GM21423 (cell line): ENCODE measurements at regions not wholly inside any gene's neighbourhood (a gene's known extent, or its start where the extent isn't known, plus 50 kb on each side); places are given as distances from the start of the nearest gene placed in this dataset.

ENCODE experiments used
- ATAC-seq: cut with Tn5 transposase; IDR thresholded peaks from one replicate; pipeline ENCODE4 v1.9.1; 2021; ENCODE audit warnings: mild to moderate bottlenecking, moderate library complexity; ENCODE audit not compliant: unreplicated experiment

GRCh38 chr13:59501004-59501403 lies 662.7 kb downstream of the DIAPH3 start:
- ATAC-seq = no peak

- no peak for ATAC-seq
Measured at GRCh38 chr13:59504407-59504806, 659.3 kb downstream of the DIAPH3 start.

GRCh38 chr13:59510386-59510785 lies 653.3 kb downstream of the DIAPH3 start:
- ATAC-seq = no peak

DNA sequence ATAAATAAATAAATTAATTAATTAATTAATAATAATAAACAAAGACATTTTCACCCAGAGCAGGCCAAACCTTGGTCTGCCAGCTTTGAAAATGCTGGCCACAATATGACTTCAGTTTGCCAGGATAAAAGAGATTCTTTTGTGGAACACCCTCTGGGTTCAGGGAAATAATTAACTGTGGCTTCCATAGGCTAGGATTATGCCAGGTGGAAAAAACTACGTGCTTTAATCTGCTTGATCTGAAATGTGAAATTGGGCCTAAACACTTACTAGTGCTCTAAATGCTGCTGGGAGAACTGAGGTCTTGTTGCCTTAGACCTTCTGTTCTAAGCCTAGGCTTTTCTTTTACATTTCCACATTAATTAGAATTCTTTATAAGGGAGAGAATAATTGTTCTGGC lies 650.0 kb downstream of the DIAPH3 start:
- ATAC-seq = no peak

DNA sequence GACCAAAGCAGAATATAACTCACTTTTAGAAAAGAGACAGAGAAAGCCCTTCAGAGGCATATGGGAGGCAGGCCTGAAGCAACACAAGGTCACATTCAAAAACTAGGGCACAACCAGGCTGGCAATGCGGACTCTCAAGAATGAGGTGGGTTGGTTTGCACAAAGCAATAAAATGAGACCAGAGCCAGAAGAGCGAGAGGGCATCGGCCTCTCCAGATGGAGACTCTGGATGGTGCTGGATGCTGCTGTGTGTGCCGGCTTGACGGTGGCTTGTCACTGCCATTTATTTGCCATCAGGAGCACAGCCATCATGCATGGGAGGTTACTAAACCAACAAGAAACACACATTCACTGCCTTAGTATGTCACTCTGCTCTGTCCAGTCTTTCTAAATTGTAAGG lies 649.4 kb downstream of the DIAPH3 start:
- ATAC-seq = no peak

- no peak for ATAC-seq
Measured at GRCh38 chr13:59519819-59520218, 643.9 kb downstream of the DIAPH3 start.

GRCh38 chr13:59521549-59521948 lies 642.2 kb downstream of the DIAPH3 start:
- no peak for ATAC-seq

DNA sequence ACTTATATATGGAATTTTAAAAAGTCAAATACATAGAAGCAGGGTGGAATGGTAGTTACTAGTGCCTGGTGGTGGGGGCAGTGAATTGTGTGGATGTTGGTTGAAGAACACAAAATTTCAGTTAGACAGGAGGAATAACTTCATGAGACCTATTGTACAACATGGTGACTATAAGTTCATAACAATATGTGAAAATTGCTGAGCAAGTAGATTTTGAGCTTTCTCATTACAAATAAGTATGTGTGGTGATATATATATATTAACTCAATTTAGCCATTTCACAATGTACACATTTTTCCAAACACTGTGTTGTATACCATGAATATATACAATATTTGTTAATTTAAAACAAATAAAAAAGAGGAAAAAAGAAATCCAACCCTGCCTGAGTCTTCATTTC lies 641.1 kb downstream of the DIAPH3 start:
- no peak for ATAC-seq

GRCh38 chr13:59527500-59527899 lies 636.2 kb downstream of the DIAPH3 start:
- no peak for ATAC-seq

DNA sequence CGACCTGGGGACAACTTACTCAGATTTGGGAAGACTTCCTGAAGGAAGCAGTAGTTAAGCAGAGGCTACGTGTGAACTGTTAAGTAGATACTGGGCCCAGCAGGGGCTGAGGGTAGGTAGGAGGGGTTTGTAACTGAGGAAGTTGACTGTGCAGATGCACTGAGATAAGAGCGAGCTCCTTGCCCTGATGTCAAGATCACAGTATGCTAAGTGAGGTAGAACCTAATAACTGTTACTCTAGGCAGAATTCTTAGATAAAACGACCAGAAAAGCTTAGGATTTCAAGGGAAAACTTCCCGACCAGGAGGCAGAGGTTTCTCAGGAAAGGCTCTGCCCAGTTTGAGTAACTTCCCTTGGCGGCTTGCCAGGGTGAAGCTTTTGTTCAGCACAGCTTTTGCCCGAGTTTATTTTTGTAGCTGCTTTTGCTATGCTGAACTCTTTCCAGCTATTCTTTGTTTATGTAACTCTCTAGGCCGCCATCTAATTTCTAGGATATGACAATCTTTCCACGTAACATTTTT lies 632.1 kb downstream of the DIAPH3 start:
- no peak for ATAC-seq

DNA sequence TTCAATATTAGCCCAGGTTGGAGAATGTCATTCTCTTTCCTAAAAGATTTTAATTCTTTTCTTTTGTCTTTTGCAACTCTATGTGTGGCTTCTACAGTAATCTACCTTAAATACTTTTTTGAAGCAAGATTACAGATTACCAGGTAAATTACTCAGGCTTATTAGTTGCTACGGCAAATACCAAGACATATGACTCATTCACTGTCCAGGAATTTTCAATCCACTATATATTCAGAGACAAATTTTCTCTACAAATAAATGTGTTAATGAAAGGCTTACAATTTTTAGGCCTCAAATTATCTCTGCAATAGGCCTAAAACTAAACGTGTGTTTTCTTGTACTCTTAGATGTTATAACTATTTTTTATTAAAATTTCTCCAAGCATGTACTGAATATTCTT lies 631.3 kb downstream of the DIAPH3 start:
- no peak for ATAC-seq

GRCh38 chr13:59533561-59534555 lies 629.9 kb downstream of the DIAPH3 start:
- no peak for ATAC-seq

- no peak for ATAC-seq
Measured at GRCh38 chr13:59534806-59535205, 628.9 kb downstream of the DIAPH3 start.

DNA sequence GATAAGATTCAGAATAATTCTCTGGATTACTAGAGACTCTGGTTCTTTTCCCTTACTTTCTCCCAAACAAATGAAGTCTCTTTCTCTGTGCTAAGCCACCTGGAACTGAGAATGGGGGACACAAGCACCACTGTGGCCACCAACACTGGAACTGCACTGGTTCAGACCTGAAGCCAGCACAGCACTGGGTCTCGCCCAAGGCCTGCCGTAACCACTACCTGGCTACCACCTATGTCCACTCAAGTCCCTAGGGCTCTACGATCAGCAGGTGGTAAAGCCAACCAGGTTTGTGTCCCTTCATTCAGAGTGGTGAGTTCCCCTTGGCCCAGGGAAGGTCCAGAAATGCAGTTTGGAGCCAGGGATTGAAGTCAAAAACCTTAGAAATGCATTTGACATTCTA lies 626.2 kb downstream of the DIAPH3 start:
- no peak for ATAC-seq

DNA sequence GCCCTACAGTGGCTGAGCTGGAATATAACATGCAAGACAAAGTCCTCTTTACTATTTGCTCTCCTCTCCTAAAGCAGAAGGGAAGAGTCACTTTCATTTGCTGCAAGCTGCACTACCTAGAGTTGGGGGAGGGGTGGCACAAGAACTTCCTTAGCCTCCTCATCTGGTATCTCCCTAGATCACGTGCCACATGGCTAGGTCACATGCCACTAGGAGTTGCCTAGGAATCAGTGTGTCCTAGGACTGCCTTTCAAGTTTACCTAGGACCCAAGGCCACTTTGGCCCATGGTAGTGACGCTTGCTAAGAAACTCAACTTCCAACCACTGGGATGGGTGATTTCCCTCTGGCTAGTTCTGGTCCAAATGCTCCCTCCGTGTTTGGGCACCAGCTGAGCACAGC lies 625.2 kb downstream of the DIAPH3 start:
- ATAC-seq = no peak

DNA sequence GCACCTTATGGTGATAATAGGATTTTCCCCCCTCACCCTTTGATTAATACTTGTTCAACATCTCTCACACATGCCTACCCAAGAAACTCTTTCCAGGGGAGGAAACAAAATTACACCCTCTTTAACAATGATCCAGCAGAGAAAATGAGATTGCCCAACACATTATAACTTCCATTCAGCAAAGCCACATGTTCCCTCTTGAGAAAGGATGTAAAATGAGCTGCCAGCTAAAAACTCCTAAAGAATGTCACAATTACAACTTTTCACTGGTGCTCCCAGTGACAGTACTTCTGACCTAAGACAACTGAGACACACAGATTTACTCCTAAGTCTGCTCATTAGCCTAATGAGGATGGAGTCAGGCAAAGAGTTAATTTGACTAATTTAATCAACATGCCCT lies 621.4 kb downstream of the DIAPH3 start:
- no peak for ATAC-seq

DNA sequence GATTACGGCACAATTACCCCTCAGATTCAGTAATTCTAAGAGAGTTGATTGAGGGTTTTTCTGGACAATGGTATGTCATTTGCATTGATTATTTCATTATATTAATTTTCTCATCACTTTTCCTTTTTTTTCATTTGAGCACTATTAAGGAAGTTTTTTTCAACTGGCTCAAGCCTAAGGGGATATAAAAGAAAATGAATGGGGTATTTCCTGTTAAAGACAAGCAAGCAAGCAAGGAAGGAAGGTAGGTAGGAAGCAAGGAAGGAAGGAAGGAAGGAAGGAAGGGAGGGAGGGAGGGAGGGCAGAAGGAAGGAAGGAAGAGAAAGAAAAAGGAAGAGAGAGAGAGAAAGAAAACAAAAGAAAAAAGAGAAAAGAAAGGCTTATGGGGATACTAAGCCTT lies 620.3 kb downstream of the DIAPH3 start:
- ATAC-seq = no peak

DNA sequence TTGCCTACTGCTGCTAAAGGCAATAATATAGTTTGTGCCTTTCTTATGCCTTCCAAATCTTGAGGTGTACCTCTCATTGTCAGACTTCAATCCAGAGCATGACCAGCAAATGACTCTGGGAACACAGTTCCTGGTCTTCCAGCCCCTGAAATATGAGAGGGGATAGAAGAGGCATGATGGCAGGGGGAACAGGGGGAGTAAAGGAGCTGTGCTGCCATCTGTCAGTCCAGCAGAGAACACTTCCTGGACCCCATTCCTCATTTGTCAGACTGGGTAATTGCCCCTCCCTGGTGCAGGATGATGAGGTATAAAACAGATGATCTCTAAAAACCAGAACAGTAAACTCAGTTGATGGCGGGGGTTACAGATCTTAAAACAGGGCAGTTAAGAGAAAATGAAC lies 618.7 kb downstream of the DIAPH3 start:
- no peak for ATAC-seq

- ATAC-seq = no peak
Measured at GRCh38 chr13:59546178-59546577, 617.5 kb downstream of the DIAPH3 start.

DNA sequence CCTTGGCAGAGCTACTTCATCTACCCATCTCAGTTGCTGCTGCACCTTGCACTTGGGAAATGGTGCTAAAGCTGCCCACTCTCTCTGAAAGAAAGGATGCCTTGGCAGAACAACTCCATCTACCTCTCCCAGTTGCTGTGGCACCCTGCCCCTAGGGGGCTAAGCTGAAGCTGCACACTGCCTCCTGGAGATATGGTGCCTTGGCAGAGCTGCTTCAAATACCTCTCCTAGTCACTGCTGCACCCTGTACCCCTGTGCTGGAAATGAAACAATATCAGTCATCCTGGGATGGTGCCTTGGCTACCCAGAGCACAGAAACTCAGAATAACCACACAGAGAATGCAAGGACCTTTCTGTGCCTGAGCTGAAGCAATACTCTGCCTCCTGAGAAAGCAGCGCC lies 615.8 kb downstream of the DIAPH3 start:
- ATAC-seq = no peak

- no peak for ATAC-seq
Measured at GRCh38 chr13:59562924-59563323, 600.8 kb downstream of the DIAPH3 start.

- ATAC-seq = no peak
Measured at GRCh38 chr13:59566561-59566960, 597.2 kb downstream of the DIAPH3 start.
